H1 (cell line): ENCODE measurements at regions not wholly inside any gene's neighbourhood (a gene's known extent, or its start where the extent isn't known, plus 50 kb on each side); places are given as distances from the start of the nearest gene placed in this dataset.
"Not testable (repeated sequence)": the region's sequence is repeated elsewhere in the genome, so short reads cannot be mapped to it uniquely, and the experiment has no call there.

Source experiments
- CTCF ChIA-PET: fragments of 300-600 bp; sonication (Branson Sonifier 250); formaldehyde crosslinking; loops from one replicate; lab custom pipeline; 2021; ENCODE audit not compliant: partially characterized antibody; lab: Charles Lee
- POLR2A ChIA-PET: fragments of 300-600 bp; sonication (Branson Sonifier 250); formaldehyde crosslinking; loops from one replicate; lab custom pipeline; 2021; ENCODE audit warnings: inconsistent platforms; ENCODE audit not compliant: partially characterized antibody; lab: Charles Lee
- DNase-seq, 2 experiments: peaks; one replicate each; pipeline versions ENCODE4 v3.0.0 to v3.0.0-alpha.2; 2010 to 2022; ENCODE audit warnings: low spot score in 2 of 2, low read depth in 1 of 2, mixed read lengths in 1 of 2
- FAIRE-seq: peaks from 2 replicates; lab custom pipeline; 2011; peaks lifted over from hg19 to GRCh38; lab: Jason Lieb, UNC
- H2AFZ ChIP-seq: 2 replicates; pipeline ENCODE4 v1.8.1; 2012; ENCODE audit warnings: low read length, inconsistent platforms
- H2AK5ac ChIP-seq: 2 replicates; pipeline ENCODE4 v1.6.1; 2013; ENCODE audit warnings: low read depth, low read length
- H2BK120ac ChIP-seq: replicated peaks from 2 replicates; pipeline ENCODE3; 2013; ENCODE audit warnings: low read depth, low read length, inconsistent platforms
- H2BK12ac ChIP-seq: 2 replicates; pipeline ENCODE4 v1.6.1; 2013; ENCODE audit warnings: low read depth, low read length
- H2BK15ac ChIP-seq: 2 replicates; pipeline ENCODE4 v1.6.1; 2013; ENCODE audit warnings: low read length
- H2BK20ac ChIP-seq: 2 replicates; pipeline ENCODE4 v1.6.1; 2013; ENCODE audit warnings: low read length
- H2BK5ac ChIP-seq: 2 replicates; pipeline ENCODE4 v1.6.1; 2013; ENCODE audit warnings: low read depth, low read length
- H3K14ac ChIP-seq: 2 replicates; pipeline ENCODE4 v1.6.1; 2013; ENCODE audit warnings: inconsistent platforms; ENCODE audit not compliant: insufficient read length
- H3K18ac ChIP-seq: 2 replicates; pipeline ENCODE4 v1.6.1; 2013; ENCODE audit warnings: low read length; ENCODE audit errors: extremely low read depth
- H3K23ac ChIP-seq: 2 replicates; pipeline ENCODE4 v1.6.1; 2013; ENCODE audit warnings: inconsistent platforms; ENCODE audit not compliant: insufficient read length
- H3K23me2 ChIP-seq: 2 replicates; pipeline ENCODE4 v1.6.1; 2013; ENCODE audit warnings: low read depth, low read length
- H3K27ac ChIP-seq: 2 replicates; pipeline ENCODE4 v1.6.1; 2011; ENCODE audit warnings: low read depth, low read length, inconsistent platforms
- H3K27me3 ChIP-seq, 4 experiments: replicated peaks in 1 of 4; 1 replicate in 1 of 4; 2 replicates in 3 of 4; pipeline versions ENCODE4 v1.6.1 to v1.8.1; 2011 to 2013; ENCODE audit warnings: low read length in 3 of 4, mild to moderate bottlenecking in 3 of 4, inconsistent platforms in 2 of 4, mixed read lengths in 2 of 4, moderate library complexity in 1 of 4; ENCODE audit not compliant: control insufficient read depth in 3 of 4, insufficient read depth in 3 of 4; ENCODE audit errors: extremely low read depth in 1 of 4
- H3K36me3 ChIP-seq, 4 experiments: 2 replicates each; pipeline versions ENCODE4 v1.6.1 to v1.8.1; 2011 to 2013; ENCODE audit warnings: mild to moderate bottlenecking in 4 of 4, low read length in 3 of 4, moderate library complexity in 2 of 4, control low read depth in 1 of 4, inconsistent platforms in 1 of 4; ENCODE audit not compliant: insufficient read depth in 4 of 4, control insufficient read depth in 2 of 4
- H3K4ac ChIP-seq: replicated peaks from 2 replicates; pipeline ENCODE3; 2013; ENCODE audit warnings: low read length, low read depth, mixed read lengths, inconsistent platforms; ENCODE audit not compliant: insufficient read length
- H3K4me1 ChIP-seq, 4 experiments: replicated peaks in 1 of 4; 1 replicate in 1 of 4; 2 replicates in 3 of 4; pipeline versions ENCODE4 v1.6.1 to v1.8.1; 2011 to 2013; ENCODE audit warnings: low read length in 3 of 4, inconsistent platforms in 2 of 4, mixed read lengths in 1 of 4; ENCODE audit not compliant: insufficient read depth in 4 of 4, control insufficient read depth in 3 of 4
- H3K4me2 ChIP-seq, 2 experiments: 2 replicates each; pipeline versions ENCODE4 v1.6.1 to v1.8.1; 2011 to 2013; ENCODE audit warnings: low read depth in 2 of 2, low read length in 2 of 2, control low read depth in 1 of 2, inconsistent platforms in 1 of 2, mild to moderate bottlenecking in 1 of 2; ENCODE audit not compliant: insufficient read depth in 1 of 2
- H3K4me3 ChIP-seq, 4 experiments: fragments of 200-600, 300-600 bp in 1 of 4; sonication (generic), shearing (Covaris generic), sonication (Bioruptor Twin) in 1 of 4; 2 replicates each; pipeline versions ENCODE4 v1.5.1 to v1.8.1; 2011 to 2016; ENCODE audit warnings: low read length in 4 of 4, low read depth in 3 of 4, control low read depth in 2 of 4, inconsistent platforms in 2 of 4, mild to moderate bottlenecking in 2 of 4, mixed read lengths in 1 of 4, moderate library complexity in 1 of 4; ENCODE audit not compliant: insufficient read depth in 2 of 4; ENCODE audit errors: extremely low read depth in 1 of 4
- H3K56ac ChIP-seq: replicated peaks from 2 replicates; pipeline ENCODE3; 2013; ENCODE audit warnings: low read depth, mild to moderate bottlenecking, mixed read lengths, low read length, inconsistent platforms; ENCODE audit not compliant: insufficient read length
- H3K79me1 ChIP-seq: 2 replicates; pipeline ENCODE4 v1.6.1; 2013; ENCODE audit warnings: low read depth, low read length, control low read depth
- H3K79me2 ChIP-seq, 2 experiments: 2 replicates each; pipeline versions ENCODE4 v1.6.1 to v1.8.1; 2012 to 2013; ENCODE audit warnings: low read length in 2 of 2, mild to moderate bottlenecking in 2 of 2, inconsistent platforms in 1 of 2; ENCODE audit not compliant: insufficient read depth in 2 of 2, control insufficient read depth in 1 of 2
- H3K9ac ChIP-seq, 4 experiments: replicated peaks in 1 of 4; 1 replicate in 1 of 4; 2 replicates in 3 of 4; pipeline versions ENCODE4 v1.6.1 to v1.8.1; 2011 to 2013; ENCODE audit warnings: low read depth in 3 of 4, low read length in 3 of 4, control low read depth in 2 of 4, mild to moderate bottlenecking in 2 of 4, moderate library complexity in 2 of 4, inconsistent platforms in 1 of 4; ENCODE audit errors: extremely low read depth in 1 of 4
- H3K9me3 ChIP-seq, 2 experiments: 2 replicates each; pipeline versions ENCODE4 v1.6.1 to v1.8.1; 2012 to 2013; ENCODE audit warnings: mild to moderate bottlenecking in 2 of 2, moderate library complexity in 2 of 2, control low read depth in 1 of 2, inconsistent platforms in 1 of 2, low read depth in 1 of 2, low read length in 1 of 2, mixed read lengths in 1 of 2; ENCODE audit not compliant: insufficient read depth in 2 of 2
- H4K20me1 ChIP-seq, 2 experiments: replicated peaks in 1 of 2; 2 replicates each; pipeline versions ENCODE3 to v1.8.1; 2011 to 2013; ENCODE audit warnings: inconsistent platforms in 2 of 2, low read length in 2 of 2, mild to moderate bottlenecking in 1 of 2; ENCODE audit not compliant: insufficient read depth in 2 of 2, control insufficient read depth in 1 of 2
- H4K5ac ChIP-seq: 2 replicates; pipeline ENCODE4 v1.6.1; 2013; ENCODE audit warnings: low read length, low read depth, mixed read lengths, inconsistent platforms; ENCODE audit not compliant: insufficient read length
- H4K8ac ChIP-seq: 2 replicates; pipeline ENCODE4 v1.8.0; 2013; ENCODE audit warnings: mild to moderate bottlenecking, moderate library complexity, low read length, inconsistent platforms; ENCODE audit not compliant: insufficient read depth; ENCODE audit errors: extremely low read depth
- H4K91ac ChIP-seq: replicated peaks from 2 replicates; pipeline ENCODE3; 2013; ENCODE audit warnings: low read length, mixed read lengths, inconsistent platforms; ENCODE audit not compliant: insufficient read length
- WGBS, 2 experiments: shearing (Covaris generic) in 1 of 2; methylation state at CpG; one replicate each; pipeline versions ENCODE4 v1.1.6 to v1.1.7; 2013 to 2015; ENCODE audit warnings: low lambda C conversion rate in 2 of 2, mixed read lengths in 2 of 2, inconsistent platforms in 1 of 2, low coverage in 1 of 2, missing lambda C conversion rate in 1 of 2; ENCODE audit not compliant: insufficient replicate concordance in 2 of 2, insufficient coverage in 1 of 2, insufficient read length in 1 of 2; ENCODE audit errors: extremely low coverage in 1 of 2, missing lambda C conversion rate in 1 of 2; 5-methylcytosine and 5-hydroxymethylcytosine counted together

DNA sequence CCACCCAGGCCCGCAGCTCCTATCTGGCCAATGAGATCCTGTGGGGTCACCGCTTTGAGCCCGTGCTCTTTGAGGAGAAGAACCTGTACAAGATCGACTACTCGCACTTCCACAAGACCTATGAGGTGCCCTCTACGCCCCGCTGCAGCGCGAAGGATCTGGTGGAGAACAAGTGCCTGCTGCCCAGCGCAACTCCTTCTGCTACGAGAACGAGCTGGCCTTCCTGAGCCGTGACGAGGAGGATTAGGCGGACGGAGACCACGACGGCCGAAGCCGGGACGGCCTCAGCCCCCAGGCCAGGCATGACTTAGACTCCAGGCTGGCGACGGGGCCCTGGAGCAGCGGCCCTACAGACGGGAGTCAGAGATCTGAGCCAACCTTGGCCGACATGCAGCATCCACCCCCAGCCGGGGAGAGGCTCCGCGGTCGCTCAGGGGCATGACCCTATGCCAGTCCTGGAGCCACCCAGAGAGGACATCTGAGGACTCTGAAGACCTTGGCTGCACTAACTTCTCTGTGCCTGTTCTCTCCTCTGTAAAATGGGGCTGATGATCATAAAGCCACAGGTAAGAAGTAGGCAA, 312.0 kb upstream of the WSB1 start:
- DNase-seq, CTCF ChIA-PET, H3K4me2 ChIP-seq, H3K23me2 ChIP-seq, H2BK20ac ChIP-seq, H2BK5ac ChIP-seq, H3K27ac ChIP-seq, H2AK5ac ChIP-seq, H3K27me3 ChIP-seq, H4K20me1 ChIP-seq, H4K91ac ChIP-seq, FAIRE-seq, H4K8ac ChIP-seq, H3K4me3 ChIP-seq, H2BK15ac ChIP-seq, POLR2A ChIA-PET, H3K9ac ChIP-seq, H2BK12ac ChIP-seq, H3K56ac ChIP-seq, H2BK120ac ChIP-seq, H3K4ac ChIP-seq, H3K36me3 ChIP-seq, H3K18ac ChIP-seq, H3K14ac ChIP-seq, H3K4me1 ChIP-seq, H3K23ac ChIP-seq, H2AFZ ChIP-seq, H3K79me1 ChIP-seq, H4K5ac ChIP-seq, H3K79me2 ChIP-seq: not testable (repeated sequence)
- peaks cover 28 to 41% of the 10 kb centered on the region in 2 experiments for H3K9me3 ChIP-seq
- 91% methylated on average over 19 of the region's 30 CpGs; no CpG with 5 or more reads in 1 of the 2 experiments for WGBS, 2 experiments

DNA sequence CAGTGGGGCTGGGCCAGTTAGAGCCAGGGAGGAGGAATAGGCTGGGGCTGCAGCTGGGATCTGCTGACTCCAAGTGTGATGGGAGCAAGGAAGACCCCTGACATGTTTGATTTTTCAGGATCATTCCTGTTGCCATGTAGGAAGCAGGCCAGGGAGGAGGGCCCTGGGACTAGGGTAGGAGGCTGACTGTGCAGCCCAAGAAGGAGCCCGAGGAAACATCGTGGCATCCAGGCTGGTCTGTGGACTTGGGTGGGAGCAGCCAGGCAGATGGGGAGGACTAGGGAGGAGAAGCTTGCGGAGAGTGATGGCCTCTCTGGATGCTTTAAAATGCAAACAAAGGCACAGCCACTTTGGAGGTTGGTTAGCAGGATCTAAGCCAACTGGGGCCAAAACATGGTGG, 311.4 kb upstream of the WSB1 start:
- H3K56ac ChIP-seq, H2BK15ac ChIP-seq, H4K8ac ChIP-seq, H3K79me2 ChIP-seq, DNase-seq, H3K23me2 ChIP-seq, H3K79me1 ChIP-seq, H3K23ac ChIP-seq, H2BK20ac ChIP-seq, H3K36me3 ChIP-seq, H2BK120ac ChIP-seq, H4K5ac ChIP-seq, H3K27ac ChIP-seq, H3K18ac ChIP-seq, H3K4me1 ChIP-seq, H2BK12ac ChIP-seq, H3K4me2 ChIP-seq, H4K91ac ChIP-seq, H2AFZ ChIP-seq, H4K20me1 ChIP-seq, H2AK5ac ChIP-seq, H2BK5ac ChIP-seq, H3K4ac ChIP-seq, H3K14ac ChIP-seq, H3K27me3 ChIP-seq, H3K9ac ChIP-seq, FAIRE-seq, POLR2A ChIA-PET, CTCF ChIA-PET, H3K4me3 ChIP-seq: not testable (repeated sequence)
- H3K9me3 ChIP-seq = peaks cover 32 to 48% of the 10 kb centered on the region in 2 experiments
- 75% methylated on average over 3 of the region's 3 CpGs; no CpG with 5 or more reads in 1 of the 2 experiments for WGBS, 2 experiments
